ENCODE measurements at regions not wholly inside any gene's neighbourhood (a gene's known extent, or its start where the extent isn't known, plus 50 kb on each side); places are given as distances from the start of the nearest gene placed in this dataset.

DNA sequence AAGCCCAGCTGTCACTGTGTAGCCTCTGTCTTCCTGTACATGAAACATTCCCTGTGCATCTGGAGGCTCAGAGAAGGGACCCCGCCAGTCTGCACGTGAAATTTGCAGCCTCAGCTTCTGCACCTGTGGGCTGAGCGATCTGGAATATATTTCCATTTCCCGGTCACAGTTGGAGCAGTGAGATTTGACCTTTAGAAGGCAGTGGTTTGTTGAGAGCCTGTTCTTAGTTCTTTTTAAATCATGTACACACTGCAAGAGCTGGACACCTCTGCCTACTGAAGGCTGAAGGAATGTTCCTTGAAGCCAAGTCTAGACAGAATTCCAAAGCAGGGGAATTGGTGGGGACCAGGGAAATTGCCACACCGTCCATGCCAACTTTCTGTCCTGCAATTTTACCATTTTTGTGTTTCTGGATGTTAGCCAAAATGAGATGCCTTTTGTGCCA lies 706.6 kb downstream of the INHBA start:
- TF ChIP-seq, protein P1, sequence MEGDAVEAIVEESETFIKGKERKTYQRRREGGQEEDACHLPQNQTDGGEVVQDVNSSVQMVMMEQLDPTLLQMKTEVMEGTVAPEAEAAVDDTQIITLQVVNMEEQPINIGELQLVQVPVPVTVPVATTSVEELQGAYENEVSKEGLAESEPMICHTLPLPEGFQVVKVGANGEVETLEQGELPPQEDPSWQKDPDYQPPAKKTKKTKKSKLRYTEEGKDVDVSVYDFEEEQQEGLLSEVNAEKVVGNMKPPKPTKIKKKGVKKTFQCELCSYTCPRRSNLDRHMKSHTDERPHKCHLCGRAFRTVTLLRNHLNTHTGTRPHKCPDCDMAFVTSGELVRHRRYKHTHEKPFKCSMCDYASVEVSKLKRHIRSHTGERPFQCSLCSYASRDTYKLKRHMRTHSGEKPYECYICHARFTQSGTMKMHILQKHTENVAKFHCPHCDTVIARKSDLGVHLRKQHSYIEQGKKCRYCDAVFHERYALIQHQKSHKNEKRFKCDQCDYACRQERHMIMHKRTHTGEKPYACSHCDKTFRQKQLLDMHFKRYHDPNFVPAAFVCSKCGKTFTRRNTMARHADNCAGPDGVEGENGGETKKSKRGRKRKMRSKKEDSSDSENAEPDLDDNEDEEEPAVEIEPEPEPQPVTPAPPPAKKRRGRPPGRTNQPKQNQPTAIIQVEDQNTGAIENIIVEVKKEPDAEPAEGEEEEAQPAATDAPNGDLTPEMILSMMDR (IDR thresholded peaks at IDR 0.05): no peak
- TF ChIP-seq EZH2 (IDR thresholded peaks at IDR 0.05) (no peak), EZH2phosphoT487 (IDR thresholded peaks at IDR 0.05) (no peak)

All from neural progenitor cell (in vitro differentiated cells).